Neural cell (in vitro differentiated cells): ENCODE measurements at regions not wholly inside any gene's neighbourhood (a gene's known extent, or its start where the extent isn't known, plus 50 kb on each side); places are given as distances from the start of the nearest gene placed in this dataset.

ENCODE experiments used
- H2AFZ ChIP-seq: fragments of 200-600, 300-800 bp; sonication (generic), shearing (Covaris generic); 2 replicates; pipeline ENCODE4 v1.6.0; 2014; ENCODE audit warnings: low read depth, mild to moderate bottlenecking, antibody characterized with exemption, low read length, moderate library complexity
- H3F3A ChIP-seq: fragments of 200-600 bp; shearing (Covaris generic); 2 replicates; pipeline ENCODE4 v1.6.1; 2016; ENCODE audit warnings: mild to moderate bottlenecking, moderate library complexity, mixed read lengths, antibody characterized with exemption, low read length; ENCODE audit not compliant: insufficient read depth, poor library complexity, severe bottlenecking
- H3K27ac ChIP-seq: fragments of 200-600, 300-800 bp; sonication (generic), shearing (Covaris generic); 2 replicates; pipeline ENCODE4 v1.5.1; 2014; ENCODE audit warnings: mild to moderate bottlenecking, low read length, moderate library complexity
- H3K27me3 ChIP-seq: fragments of 300-800, 200-600 bp; sonication (generic), shearing (Covaris generic); 2 replicates; pipeline ENCODE4 v1.6.0; 2014; ENCODE audit warnings: mild to moderate bottlenecking, low read depth, low read length, moderate library complexity; ENCODE audit not compliant: insufficient read depth
- H3K36me3 ChIP-seq: fragments of 300-800, 200-600 bp; sonication (generic), shearing (Covaris generic); 2 replicates; pipeline ENCODE4 v1.5.1; 2014; ENCODE audit warnings: mild to moderate bottlenecking, antibody characterized with exemption, low read length, moderate library complexity; ENCODE audit not compliant: insufficient read depth
- H3K4me2 ChIP-seq: fragments of 300-800, 200-600 bp; sonication (generic), shearing (Covaris generic); 2 replicates; pipeline ENCODE4 v1.6.0; 2014; ENCODE audit warnings: mild to moderate bottlenecking, low read length
- H3K4me3 ChIP-seq: fragments of 300-800, 200-600 bp; sonication (generic), shearing (Covaris generic); 2 replicates; pipeline ENCODE4 v1.5.1; 2014; ENCODE audit warnings: mild to moderate bottlenecking, low read length, moderate library complexity
- H3K79me2 ChIP-seq: fragments of 200-600 bp; shearing (Covaris generic); replicated peaks from 2 replicates; pipeline ENCODE4 v1.6.0; 2014; ENCODE audit warnings: mild to moderate bottlenecking, low read length, moderate library complexity; ENCODE audit not compliant: insufficient read depth
- H3K9ac ChIP-seq: fragments of 300-800, 200-600 bp; sonication (generic), shearing (Covaris generic); 2 replicates; pipeline ENCODE4 v1.6.1; 2016; ENCODE audit warnings: mild to moderate bottlenecking, low read length, mixed read lengths
- H3K9me2 ChIP-seq: fragments of 200-600 bp; shearing (Covaris generic); 2 replicates; pipeline ENCODE4 v1.6.1; 2016; ENCODE audit warnings: mild to moderate bottlenecking, low read length, mixed read lengths; ENCODE audit not compliant: insufficient read depth
- H3K9me3 ChIP-seq: fragments of 200-600, 300-800 bp; sonication (generic), shearing (Covaris generic); 2 replicates; pipeline ENCODE4 v1.6.1; 2016; ENCODE audit warnings: mild to moderate bottlenecking, mixed run types, low read length, moderate library complexity, mixed read lengths
- H4K20me1 ChIP-seq: fragments of 200-600 bp; shearing (Covaris generic); 2 replicates; pipeline ENCODE4 v1.6.1; 2016; ENCODE audit warnings: mild to moderate bottlenecking, mixed run types; ENCODE audit not compliant: insufficient read depth
- CTCF ChIP-seq: fragments of 450-650 bp; IDR thresholded peaks from 2 replicates; pipeline ENCODE4 v1.5.1; 2014; ENCODE audit warnings: antibody characterized with exemption, mild to moderate bottlenecking, moderate library complexity; ENCODE audit not compliant: poor library complexity, severe bottlenecking
- EP300 ChIP-seq: fragments of 450-650 bp; conservative IDR thresholded peaks from 2 replicates; pipeline ENCODE4 v1.6.1; 2014; ENCODE audit warnings: antibody characterized with exemption, mild to moderate bottlenecking, moderate library complexity; ENCODE audit not compliant: poor library complexity, severe bottlenecking
- EZH2 ChIP-seq: fragments of 200-600, 300-800 bp; shearing (Covaris generic), sonication (generic); IDR thresholded peaks from 2 replicates; pipeline ENCODE4 v1.6.1; 2014; ENCODE audit warnings: antibody characterized with exemption, low read length, borderline replicate concordance, mild to moderate bottlenecking; ENCODE audit not compliant: insufficient read depth, poor library complexity, severe bottlenecking
- MXI1 ChIP-seq: fragments of 450-650 bp; conservative IDR thresholded peaks from 2 replicates; pipeline ENCODE4 v1.6.1; 2014; ENCODE audit warnings: antibody characterized with exemption, mild to moderate bottlenecking; ENCODE audit not compliant: poor library complexity, severe bottlenecking
- POLR2AphosphoS5 ChIP-seq: IDR thresholded peaks from 2 replicates; pipeline ENCODE4 v1.6.1; 2012
- SMC3 ChIP-seq: fragments of 450-650 bp; conservative IDR thresholded peaks from 2 replicates; pipeline ENCODE4 v1.6.1; 2014; ENCODE audit warnings: antibody characterized with exemption, mild to moderate bottlenecking, moderate library complexity; ENCODE audit not compliant: poor library complexity
- TAF1 ChIP-seq: IDR thresholded peaks from 2 replicates; pipeline ENCODE4 v1.6.1; 2012; ENCODE audit warnings: low read depth

GRCh38 chrX:122113896-122114295 lies 1066.5 kb downstream of the GLUD2 start:
- no peak overlapping the region for H3K9ac ChIP-seq
- TF ChIP-seq POLR2AphosphoS5, result no peak
- TF ChIP-seq TAF1, result no peak
- H3K9me3 ChIP-seq, result no peaks in the 10 kb centered on the region
- no peaks in the 10 kb centered on the region for H3K27me3 ChIP-seq
- H3K4me2 ChIP-seq, result no peak overlapping the region
- H3K27ac ChIP-seq, result no peak overlapping the region
- no peaks in the 10 kb centered on the region for H3K79me2 ChIP-seq
- H3F3A ChIP-seq, result no peaks in the 10 kb centered on the region
- H3K36me3 ChIP-seq, result no peaks in the 10 kb centered on the region
- no peaks in the 10 kb centered on the region for H3K9me2 ChIP-seq
- H4K20me1 ChIP-seq, result no peaks in the 10 kb centered on the region
- H2AFZ ChIP-seq, result no peak overlapping the region
- no peak overlapping the region for H3K4me3 ChIP-seq

GRCh38 chrX:122115604-122116003 lies 1068.2 kb downstream of the GLUD2 start:
- Histone ChIP-seq H3K9me2 (no peaks in the 10 kb centered on the region), H3K27me3 (no peaks in the 10 kb centered on the region), H3K9ac (no peak overlapping the region), H3F3A (no peaks in the 10 kb centered on the region), H3K4me3 (no peak overlapping the region), H4K20me1 (no peaks in the 10 kb centered on the region), H3K79me2 (no peaks in the 10 kb centered on the region), H2AFZ (no peak overlapping the region), H3K36me3 (no peaks in the 10 kb centered on the region), H3K9me3 (no peaks in the 10 kb centered on the region), H3K4me2 (no peak overlapping the region), H3K27ac (no peak overlapping the region)
- TF ChIP-seq MXI1 (no peak), SMC3 (no peak), EP300 (no peak), CTCF (no peak), EZH2 (no peak)

DNA sequence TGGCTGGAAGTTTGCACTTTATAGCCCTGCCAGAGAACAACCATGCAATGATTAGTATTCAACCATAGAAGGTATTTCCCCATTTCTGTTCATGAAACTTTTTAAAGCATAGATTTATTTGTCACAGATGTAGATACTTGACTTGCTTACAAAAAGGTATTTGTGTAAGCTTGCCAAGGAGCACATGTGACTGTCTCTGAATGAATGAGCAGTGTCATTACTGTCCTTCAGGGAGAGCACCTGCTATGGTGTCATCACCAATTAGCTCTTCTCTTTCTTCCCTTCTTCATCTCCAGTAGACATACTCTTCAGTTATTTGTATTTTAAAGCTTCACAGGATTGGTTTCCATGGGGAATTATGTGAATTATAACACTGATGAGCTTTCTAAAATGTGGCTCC lies 1064.7 kb upstream of the GRIA3 start:
- Histone ChIP-seq H3K9me3 (no peaks in the 10 kb centered on the region), H3K4me2 (no peak overlapping the region), H3F3A (no peaks in the 10 kb centered on the region), H4K20me1 (no peaks in the 10 kb centered on the region), H3K79me2 (no peaks in the 10 kb centered on the region), H3K9me2 (no peaks in the 10 kb centered on the region), H3K27ac (no peak overlapping the region), H2AFZ (no peak overlapping the region), H3K4me3 (no peak overlapping the region), H3K36me3 (no peaks in the 10 kb centered on the region), H3K9ac (no peak overlapping the region), H3K27me3 (no peaks in the 10 kb centered on the region)
- TF ChIP-seq TAF1 (no peak), CTCF (no peak), POLR2AphosphoS5 (no peak), MXI1 (no peak)
